ENCODE measurements at regions not wholly inside any gene's neighbourhood (a gene's known extent, or its start where the extent isn't known, plus 50 kb on each side); places are given as distances from the start of the nearest gene placed in this dataset.

- Histone ChIP-seq H3K27me3 (replicated peaks) (no peaks in the 10 kb centered on the region), H3K27ac (no peak overlapping the region), H3K36me3 (no peaks in the 10 kb centered on the region), H3K4me1 (replicated peaks) (no peaks in the 10 kb centered on the region), H3K9me3 (replicated peaks) (no peaks in the 10 kb centered on the region), H3K4me3 (no peak overlapping the region)
- DNase-seq (ENCODE audit: low read depth in 1 of 2, low spot score in 2 of 2), result no peak
These were observed 151.7 kb upstream of the MIR17HG start for GRCh38 chr13:91195789-91196188.

- Histone ChIP-seq H3K27me3 (replicated peaks) (no peaks in the 10 kb centered on the region), H3K4me3 (no peak overlapping the region), H3K27ac (no peak overlapping the region), H3K36me3 (no peaks in the 10 kb centered on the region), H3K4me1 (replicated peaks) (no peaks in the 10 kb centered on the region), H3K9me3 (replicated peaks) (no peaks in the 10 kb centered on the region)
- DNase-seq (ENCODE audit: low read depth in 1 of 2, low spot score in 2 of 2), result no peak
These were observed 150.5 kb upstream of the MIR17HG start for GRCh38 chr13:91196958-91197357.

DNA sequence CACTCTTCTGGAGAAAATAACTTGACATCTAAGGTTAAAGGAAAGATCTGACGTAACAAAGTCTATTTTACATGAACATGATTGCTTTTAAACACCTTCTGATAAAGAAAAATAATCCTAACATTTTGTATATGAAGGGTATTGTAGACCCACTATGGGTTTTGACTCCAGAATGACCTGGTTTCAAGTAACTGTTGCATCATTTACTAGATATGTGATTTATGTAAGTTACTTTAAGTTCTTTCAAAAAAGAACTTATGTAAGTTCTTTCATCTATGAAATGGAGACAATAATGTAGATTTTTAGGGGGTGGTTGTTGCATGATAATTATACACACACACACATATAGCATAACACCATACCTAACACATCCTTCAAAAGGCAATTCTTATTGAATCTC lies 147.6 kb upstream of the MIR17HG start:
- Histone ChIP-seq H3K9me3 (replicated peaks) (no peaks in the 10 kb centered on the region), H3K27me3 (replicated peaks) (no peaks in the 10 kb centered on the region), H3K36me3 (no peaks in the 10 kb centered on the region), H3K4me1 (replicated peaks) (no peaks in the 10 kb centered on the region), H3K27ac (no peak overlapping the region), H3K4me3 (no peak overlapping the region)
- no peak for DNase-seq (ENCODE audit: low read depth in 1 of 2, low spot score in 2 of 2)

DNA sequence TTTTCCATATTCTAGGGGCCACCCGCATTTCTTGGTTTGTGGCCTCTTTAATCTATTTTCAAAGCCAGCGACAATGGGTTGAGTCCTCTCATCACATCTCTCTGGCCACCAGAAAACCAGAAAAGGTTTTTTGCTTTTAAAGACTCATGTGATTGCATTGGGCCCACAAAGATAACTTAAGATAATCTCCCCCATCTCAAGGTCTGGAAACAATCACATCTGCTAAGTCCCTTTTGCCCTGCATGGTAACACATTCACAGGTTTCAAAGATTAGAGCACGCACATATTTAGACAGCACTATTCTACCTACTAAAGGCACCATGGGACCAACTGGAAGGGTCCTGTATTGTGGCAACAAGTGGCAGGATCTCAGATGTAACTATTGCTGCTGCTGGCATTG lies 147.0 kb upstream of the MIR17HG start:
- no peak for DNase-seq (ENCODE audit: low read depth in 1 of 2, low spot score in 2 of 2)
- Histone ChIP-seq H3K4me1 (replicated peaks) (no peaks in the 10 kb centered on the region), H3K36me3 (no peaks in the 10 kb centered on the region), H3K27ac (no peak overlapping the region), H3K9me3 (replicated peaks) (no peaks in the 10 kb centered on the region), H3K4me3 (no peak overlapping the region), H3K27me3 (replicated peaks) (no peaks in the 10 kb centered on the region)

DNA sequence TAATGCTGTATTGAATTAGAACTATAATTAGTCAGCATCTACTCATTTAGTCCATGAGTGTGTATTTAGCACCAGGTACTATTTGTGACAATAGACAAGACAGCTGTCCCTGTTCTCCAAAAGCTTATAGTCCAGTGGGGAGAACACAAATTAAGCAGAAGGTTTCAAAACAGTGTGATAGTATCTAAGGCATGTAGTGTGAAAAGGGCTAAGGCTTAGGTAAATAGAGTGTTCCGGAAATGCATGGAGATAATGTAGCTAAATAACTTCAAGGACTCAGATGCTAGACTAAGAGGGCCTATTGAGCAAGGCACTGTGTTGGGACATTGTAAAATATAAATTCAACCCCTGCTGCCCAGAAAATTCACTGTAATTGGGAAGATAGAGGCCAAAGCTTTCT lies 144.1 kb upstream of the MIR17HG start:
- no peaks in the 10 kb centered on the region for H3K27me3 ChIP-seq (replicated peaks)
- no peaks in the 10 kb centered on the region for H3K9me3 ChIP-seq (replicated peaks)
- H3K36me3 ChIP-seq, result no peaks in the 10 kb centered on the region
- no peak for DNase-seq (ENCODE audit: low read depth in 1 of 2, low spot score in 2 of 2)
- H3K27ac ChIP-seq, result no peak overlapping the region
- no peaks in the 10 kb centered on the region for H3K4me1 ChIP-seq (replicated peaks)
- no peak overlapping the region for H3K4me3 ChIP-seq

GRCh38 chr13:91207261-91207660 lies 140.2 kb upstream of the MIR17HG start:
- Histone ChIP-seq H3K27ac (no peak overlapping the region), H3K36me3 (no peaks in the 10 kb centered on the region), H3K27me3 (replicated peaks) (no peaks in the 10 kb centered on the region), H3K4me3 (no peak overlapping the region), H3K4me1 (replicated peaks) (no peaks in the 10 kb centered on the region), H3K9me3 (replicated peaks) (no peaks in the 10 kb centered on the region)
- DNase-seq (ENCODE audit: low read depth in 1 of 2, low spot score in 2 of 2), result no peak

- Histone ChIP-seq H3K27me3 (replicated peaks) (no peaks in the 10 kb centered on the region; the same call in 1 of the 2 replicates), H3K4me1 (replicated peaks) (no peaks in the 10 kb centered on the region), H3K27ac (no peak overlapping the region), H3K9me3 (replicated peaks) (no peaks in the 10 kb centered on the region), H3K36me3 (no peaks in the 10 kb centered on the region), H3K4me3 (no peak overlapping the region)
- no peak for DNase-seq (ENCODE audit: low read depth in 1 of 2, low spot score in 2 of 2)
These were observed 136.0 kb upstream of the MIR17HG start for GRCh38 chr13:91211510-91211909.

DNA sequence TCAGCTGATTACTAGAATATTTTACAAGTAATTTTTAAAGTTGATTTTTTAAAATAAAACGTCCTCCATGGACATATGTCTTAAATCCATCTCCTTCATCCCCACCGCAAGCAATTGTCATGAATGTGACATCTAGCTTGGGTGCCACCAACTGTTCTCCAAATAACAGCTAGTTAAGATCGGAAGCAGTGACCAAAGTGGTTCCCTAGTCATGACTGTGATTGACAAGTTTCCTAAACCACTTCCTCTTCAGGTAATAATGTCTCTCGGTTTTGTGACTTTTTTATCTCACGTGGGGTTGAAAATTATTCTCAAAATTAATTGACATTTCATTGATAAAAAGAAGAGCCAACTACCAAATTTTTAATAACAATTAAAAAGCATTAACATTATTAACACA lies 135.3 kb upstream of the MIR17HG start:
- no peaks in the 10 kb centered on the region for H3K36me3 ChIP-seq
- DNase-seq (ENCODE audit: low read depth in 1 of 2, low spot score in 2 of 2), result no peak
- no peak overlapping the region for H3K4me3 ChIP-seq
- H3K9me3 ChIP-seq (replicated peaks), result no peaks in the 10 kb centered on the region
- no peaks in the 10 kb centered on the region; the same call in 1 of the 2 replicates for H3K27me3 ChIP-seq (replicated peaks)
- H3K4me1 ChIP-seq (replicated peaks), result no peaks in the 10 kb centered on the region
- no peak overlapping the region for H3K27ac ChIP-seq

DNA sequence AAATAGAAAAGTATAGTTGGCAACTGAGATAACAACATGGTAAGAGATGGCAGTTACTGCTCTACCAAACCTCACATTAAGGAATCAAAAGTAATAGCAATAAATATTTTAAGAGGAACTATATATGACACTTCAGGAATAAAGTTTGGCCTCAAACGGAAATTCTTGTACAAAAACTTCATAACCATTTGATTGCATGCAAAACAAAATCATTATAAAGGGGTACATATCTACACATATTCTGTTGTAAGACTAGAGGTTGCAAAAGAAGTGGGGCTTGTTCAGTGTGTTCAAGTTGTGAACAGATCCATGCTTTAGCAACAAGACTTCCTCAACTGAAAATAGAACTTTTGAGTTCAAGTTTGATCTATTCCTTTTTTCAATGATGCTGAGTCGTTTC lies 133.5 kb upstream of the MIR17HG start:
- no peaks in the 10 kb centered on the region for H3K9me3 ChIP-seq (replicated peaks)
- no peak overlapping the region for H3K27ac ChIP-seq
- no peaks in the 10 kb centered on the region for H3K36me3 ChIP-seq
- H3K4me3 ChIP-seq, result no peak overlapping the region
- no peak for DNase-seq (ENCODE audit: low read depth in 1 of 2, low spot score in 2 of 2)
- H3K4me1 ChIP-seq (replicated peaks), result no peaks in the 10 kb centered on the region
- no peaks in the 10 kb centered on the region; the same call in 1 of the 2 replicates for H3K27me3 ChIP-seq (replicated peaks)

- no peak overlapping the region for H3K4me3 ChIP-seq
- H3K4me1 ChIP-seq (replicated peaks), result no peaks in the 10 kb centered on the region
- DNase-seq (ENCODE audit: low read depth in 1 of 2, low spot score in 2 of 2), result no peak
- no peak overlapping the region for H3K27ac ChIP-seq
- H3K36me3 ChIP-seq, result no peaks in the 10 kb centered on the region
- H3K27me3 ChIP-seq (replicated peaks), result no peaks in the 10 kb centered on the region; the same call in 1 of the 2 replicates
- no peaks in the 10 kb centered on the region for H3K9me3 ChIP-seq (replicated peaks)
These were observed 130.4 kb upstream of the MIR17HG start for GRCh38 chr13:91216928-91217700.

- H3K27me3 ChIP-seq (replicated peaks), result no peaks in the 10 kb centered on the region; the same call in 1 of the 2 replicates
- no peak for DNase-seq (ENCODE audit: low read depth in 1 of 2, low spot score in 2 of 2)
These were observed 128.3 kb upstream of the MIR17HG start for GRCh38 chr13:91219201-91219600.

GRCh38 chr13:91220872-91221271 lies 126.6 kb upstream of the MIR17HG start:
- Histone ChIP-seq H3K4me1 (replicated peaks) (no peaks in the 10 kb centered on the region), H3K4me3 (no peak overlapping the region), H3K27me3 (replicated peaks) (no peaks in the 10 kb centered on the region; the same call in 1 of the 2 replicates), H3K27ac (no peak overlapping the region), H3K36me3 (no peaks in the 10 kb centered on the region), H3K9me3 (replicated peaks) (no peaks in the 10 kb centered on the region)
- DNase-seq (ENCODE audit: low read depth in 1 of 2, low spot score in 2 of 2), result no peak

More at GRCh38 chr13:91219201-91219600, 128.3 kb upstream of the MIR17HG start:
- no peaks in the 10 kb centered on the region for H3K9me3 ChIP-seq (replicated peaks)
- no peak overlapping the region for H3K4me3 ChIP-seq
- no peaks in the 10 kb centered on the region for H3K36me3 ChIP-seq
- no peak overlapping the region for H3K27ac ChIP-seq
- no peaks in the 10 kb centered on the region for H3K4me1 ChIP-seq (replicated peaks)

GRCh38 chr13:91228108-91228507 lies 119.4 kb upstream of the MIR17HG start:
- no peak for DNase-seq (ENCODE audit: low read depth in 1 of 2, low spot score in 2 of 2)
- H3K27me3 ChIP-seq (replicated peaks), result no peaks in the 10 kb centered on the region
- H3K36me3 ChIP-seq, result no peaks in the 10 kb centered on the region
- H3K27ac ChIP-seq, result no peak overlapping the region
- H3K4me3 ChIP-seq, result no peak overlapping the region
- no peaks in the 10 kb centered on the region for H3K4me1 ChIP-seq (replicated peaks)
- H3K9me3 ChIP-seq (replicated peaks), result no peaks in the 10 kb centered on the region

DNA sequence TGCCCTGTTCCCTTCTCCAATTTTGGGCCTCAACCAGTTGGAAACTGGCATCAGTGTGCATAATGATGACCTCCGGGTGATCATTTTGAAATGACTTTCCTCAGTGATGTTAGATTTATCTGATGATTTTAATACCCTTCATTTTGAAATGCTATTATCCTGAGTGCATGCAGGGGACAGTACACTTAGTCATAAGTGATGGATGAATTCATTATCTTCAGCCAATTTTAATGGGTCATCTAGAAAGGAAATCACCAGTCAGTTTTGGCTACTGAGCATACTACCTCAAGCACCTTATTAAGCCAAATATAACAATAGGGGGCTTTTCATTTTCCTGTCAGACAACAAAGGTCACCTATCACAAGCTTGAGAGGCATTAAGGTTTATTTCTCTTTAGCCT lies 118.5 kb upstream of the MIR17HG start:
- no peak for DNase-seq (ENCODE audit: low read depth in 1 of 2, low spot score in 2 of 2)
- H3K27me3 ChIP-seq (replicated peaks), result no peaks in the 10 kb centered on the region
- H3K36me3 ChIP-seq, result no peaks in the 10 kb centered on the region
- H3K9me3 ChIP-seq (replicated peaks), result no peaks in the 10 kb centered on the region
- no peak overlapping the region for H3K27ac ChIP-seq
- H3K4me3 ChIP-seq, result no peak overlapping the region
- H3K4me1 ChIP-seq (replicated peaks), result no peaks in the 10 kb centered on the region

GRCh38 chr13:91232716-91233115 lies 114.8 kb upstream of the MIR17HG start:
- no peak for DNase-seq (ENCODE audit: low read depth in 1 of 2, low spot score in 2 of 2)

More at GRCh38 chr13:91232716-91233115, 114.8 kb upstream of the MIR17HG start:
- Histone ChIP-seq H3K36me3 (no peaks in the 10 kb centered on the region), H3K9me3 (replicated peaks) (no peaks in the 10 kb centered on the region), H3K27me3 (replicated peaks) (no peaks in the 10 kb centered on the region), H3K4me3 (no peak overlapping the region), H3K4me1 (replicated peaks) (no peaks in the 10 kb centered on the region), H3K27ac (no peak overlapping the region)
